NCI-H1105 (cell line): ENCODE measurements at regions not wholly inside any gene's neighbourhood (a gene's known extent, or its start where the extent isn't known, plus 50 kb on each side); places are given as distances from the start of the nearest gene placed in this dataset.
"Not testable (repeated sequence)": the region's sequence is repeated elsewhere in the genome, so short reads cannot be mapped to it uniquely, and the experiment has no call there.

Experiments used
- DNase-seq: peaks from one replicate; lab custom pipeline; 2025; lab: John Stamatoyannopoulos, UW

DNA sequence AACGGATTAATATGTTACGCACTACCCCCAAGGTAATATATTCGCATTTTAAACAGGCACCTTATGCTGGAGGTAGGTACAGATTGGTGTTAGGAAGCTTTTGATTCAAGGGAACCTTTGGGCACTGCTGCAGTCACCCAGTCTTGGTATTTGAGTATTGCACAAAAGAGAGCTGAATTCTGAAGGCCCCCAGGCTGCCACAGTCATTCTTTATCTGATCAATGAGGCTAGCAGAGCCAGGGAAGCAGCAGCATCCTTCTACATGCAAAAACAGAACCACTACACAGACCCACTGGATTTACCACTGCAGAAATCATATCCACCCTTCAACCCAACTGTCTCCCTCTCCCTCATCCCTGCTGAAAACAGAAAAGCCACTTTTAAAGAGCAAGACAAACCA is 121.2 kb upstream of the GRIN3A start:
- DNase-seq: no peak

DNA sequence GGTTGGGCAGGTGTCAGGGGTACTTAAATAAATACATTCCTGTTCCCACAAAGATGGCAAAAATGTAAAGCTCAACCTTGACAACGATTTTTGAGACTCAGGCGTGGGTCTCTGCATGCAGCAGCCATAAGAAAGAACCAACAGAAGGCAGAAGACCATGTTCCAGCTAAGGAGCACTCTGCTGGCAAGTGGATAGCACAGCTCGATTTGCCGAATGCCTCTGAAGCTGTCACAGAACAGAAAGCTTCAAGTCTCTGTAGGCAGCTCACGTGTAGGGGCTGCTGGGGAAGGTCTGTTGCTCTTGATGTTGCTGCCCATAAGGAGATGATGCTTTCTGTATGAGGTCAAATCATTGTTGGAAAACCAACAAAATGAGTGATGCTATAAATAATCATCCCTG is 119.6 kb upstream of the GRIN3A start:
- no peak for DNase-seq

DNA sequence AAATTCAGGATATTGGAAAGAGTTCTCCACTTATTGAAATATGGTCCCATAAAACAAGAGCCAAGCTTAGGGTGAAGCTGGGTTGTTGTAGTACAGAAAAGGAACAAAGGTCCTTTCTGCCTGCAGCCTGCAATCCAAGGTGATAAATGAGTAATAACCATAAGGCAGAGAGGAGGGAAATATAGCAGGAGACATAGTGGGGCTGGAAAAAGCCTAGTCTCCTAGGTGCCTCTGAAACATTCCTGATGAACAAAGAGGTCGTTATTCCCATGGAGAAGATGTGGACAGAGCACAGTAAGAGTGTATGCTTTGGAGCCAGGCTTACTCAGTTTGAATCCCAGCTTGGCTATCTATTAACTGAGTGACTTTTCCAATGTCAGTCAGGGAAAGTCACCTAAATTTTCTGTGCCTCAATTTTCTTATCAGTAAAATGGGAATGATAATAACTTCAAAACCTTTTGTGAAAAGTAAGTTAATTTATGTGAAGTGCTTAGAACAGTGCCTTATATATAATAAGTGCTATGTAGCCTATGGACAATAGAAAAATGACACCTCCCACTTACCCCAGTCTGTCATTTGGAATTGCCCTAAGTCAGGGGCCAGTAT is 110.8 kb upstream of the GRIN3A start:
- DNase-seq: no peak

DNA sequence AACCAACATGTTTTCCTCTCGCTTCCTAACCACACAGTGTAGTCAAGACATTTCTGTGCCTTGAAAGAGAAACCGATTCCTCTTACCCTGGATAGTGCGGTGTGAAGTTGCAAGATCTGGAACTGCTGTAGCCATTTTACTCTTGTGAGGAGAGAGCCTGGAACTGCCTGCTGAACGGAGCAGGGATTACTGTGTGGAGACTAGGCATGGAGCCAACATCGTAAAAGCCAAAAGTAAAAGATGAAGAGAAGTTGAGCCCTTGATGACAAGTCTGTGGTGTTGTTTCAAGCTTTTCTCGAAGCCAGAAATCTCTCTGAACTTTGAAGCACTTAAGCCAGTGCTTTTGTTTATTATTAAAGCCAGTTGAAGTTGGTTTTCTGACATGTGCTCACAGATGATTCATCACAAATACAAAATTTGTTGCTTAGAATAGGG is 110.1 kb upstream of the GRIN3A start:
- DNase-seq: peak; percentile 26

DNA sequence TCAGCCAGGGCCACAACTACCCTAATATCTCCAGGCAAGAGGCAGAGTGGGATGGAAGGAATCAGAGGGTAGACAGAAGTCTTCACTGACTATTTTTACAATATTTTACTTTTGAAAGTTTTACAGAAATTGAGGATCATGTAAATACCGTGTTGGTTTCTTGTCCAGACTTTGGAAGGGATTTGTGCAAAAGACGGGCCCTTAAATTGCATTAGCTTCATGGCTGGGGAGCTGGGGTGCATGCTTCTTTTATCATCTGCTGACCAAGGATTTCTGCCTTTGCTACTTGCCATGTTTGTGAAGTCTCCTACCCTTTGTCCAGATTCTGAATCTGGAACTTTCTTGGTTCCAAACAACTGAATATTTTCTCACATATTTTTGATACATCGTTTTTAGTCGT is 107.7 kb upstream of the GRIN3A start:
- no peak for DNase-seq

DNA sequence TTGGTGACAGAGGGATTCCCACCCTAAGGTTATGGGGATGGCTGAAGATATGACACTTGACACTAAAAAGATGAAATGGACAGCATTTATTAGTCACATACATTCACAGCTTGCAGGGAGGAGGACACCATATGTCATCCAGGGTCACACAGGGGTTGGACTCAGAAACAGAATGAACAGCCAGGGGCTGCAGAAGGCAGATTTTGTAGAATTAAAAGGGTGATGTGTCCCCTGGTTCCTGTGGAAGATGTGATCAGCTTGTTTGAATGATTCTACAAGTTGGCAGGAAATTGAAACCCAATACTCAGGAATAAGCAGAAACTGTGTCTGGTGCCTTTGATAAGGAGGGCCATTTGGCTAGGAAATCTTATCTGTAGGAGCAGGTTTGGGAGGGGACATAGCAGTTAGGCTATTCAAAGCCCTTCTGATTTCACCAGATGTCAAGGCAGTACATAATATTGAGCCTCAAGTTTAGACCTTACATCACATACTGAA is 102.3 kb upstream of the GRIN3A start:
- DNase-seq: no peak

DNA sequence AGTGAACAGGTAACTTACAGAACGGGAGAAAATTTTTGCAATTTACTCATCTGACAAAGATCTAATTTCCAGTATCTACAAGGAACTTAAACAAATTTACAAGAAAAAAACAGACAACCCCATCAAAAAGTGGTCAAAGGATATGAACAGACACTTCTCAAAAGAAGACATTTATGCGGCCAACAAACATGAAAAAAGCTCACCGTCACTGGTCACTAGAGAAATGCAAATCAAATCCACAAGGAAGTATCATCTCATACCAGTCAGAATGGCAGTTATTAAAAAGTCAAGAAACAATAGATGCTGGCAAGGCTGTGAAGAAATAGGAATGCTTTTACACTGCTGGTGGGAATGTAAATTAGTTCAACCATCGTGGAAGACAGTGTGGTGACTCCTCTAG is 100.5 kb upstream of the GRIN3A start:
- not testable (repeated sequence) for DNase-seq

DNA sequence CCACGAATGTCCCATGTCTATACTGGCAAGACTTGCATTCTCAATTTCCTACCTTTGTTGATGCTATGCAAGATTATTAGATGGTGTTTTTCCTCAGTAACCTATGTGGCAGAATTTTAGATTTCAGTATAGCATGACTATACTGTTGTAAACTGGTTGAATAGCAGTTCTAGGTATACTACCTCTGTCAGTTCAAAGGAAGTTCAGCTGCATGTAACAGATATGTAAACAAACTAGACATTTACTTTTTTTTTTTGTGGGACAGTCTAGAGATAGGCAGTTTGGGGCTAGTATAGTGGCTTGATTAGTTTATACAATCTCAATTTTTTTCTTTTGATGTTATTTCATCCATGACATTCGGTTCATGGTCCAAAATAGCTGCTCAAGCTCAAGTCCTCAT is 97.6 kb upstream of the GRIN3A start:
- DNase-seq: no peak

DNA sequence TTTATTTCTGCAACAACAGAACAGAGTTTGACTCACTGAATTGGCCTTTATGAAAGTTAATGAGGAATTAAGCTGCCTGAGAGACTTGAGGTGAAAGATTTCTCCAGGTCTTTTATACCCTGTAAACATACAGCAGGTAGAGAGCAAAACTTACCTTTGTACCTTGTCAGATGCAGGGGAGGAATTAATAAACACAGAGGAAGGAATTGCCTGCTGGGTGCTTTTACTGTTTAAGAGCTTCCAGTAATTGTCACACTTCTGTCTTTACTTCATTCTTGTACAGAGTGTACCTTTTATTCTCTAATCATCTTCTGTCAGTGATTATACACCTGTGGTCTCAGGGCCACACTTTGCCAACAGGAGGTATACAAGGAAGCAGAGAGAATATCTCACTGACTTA is 94.0 kb upstream of the GRIN3A start:
- DNase-seq: no peak

DNA sequence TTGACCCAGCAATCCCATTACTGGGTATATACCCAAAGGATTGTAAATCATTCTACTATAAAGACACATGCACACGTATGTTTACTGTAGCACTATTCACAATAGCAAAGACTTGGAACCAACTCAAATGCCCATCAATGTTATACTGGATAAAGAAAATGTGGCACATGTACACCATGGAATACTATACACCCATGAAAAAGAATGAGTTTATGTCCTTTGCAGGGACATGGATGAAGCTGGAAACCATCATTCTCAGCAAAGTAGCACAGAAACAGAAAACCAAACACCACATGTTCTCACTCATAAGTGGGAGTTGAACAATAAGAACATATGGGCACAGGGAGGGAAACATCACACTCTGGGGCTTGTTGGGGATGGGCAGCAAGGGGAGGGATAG is 83.0 kb upstream of the GRIN3A start:
- not testable (repeated sequence) for DNase-seq

DNA sequence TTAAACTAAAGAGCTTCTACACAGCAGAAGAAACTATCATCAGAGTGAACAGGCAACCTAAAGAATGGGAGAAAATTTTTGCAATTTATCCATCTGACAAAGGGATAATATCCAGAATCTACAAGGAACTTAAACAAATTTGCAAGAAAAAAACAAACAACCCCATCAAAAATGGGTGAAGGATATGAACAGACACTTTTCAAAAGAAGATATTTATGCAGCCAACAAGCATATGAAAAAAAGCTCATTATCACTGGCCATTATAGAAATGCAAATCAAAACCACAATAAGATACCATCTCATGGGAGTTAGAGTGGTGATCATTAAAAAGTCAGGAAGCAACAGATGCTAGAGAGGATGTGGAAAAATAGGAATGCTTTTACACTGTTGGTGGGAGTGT is 82.5 kb upstream of the GRIN3A start:
- not testable (repeated sequence) for DNase-seq

DNA sequence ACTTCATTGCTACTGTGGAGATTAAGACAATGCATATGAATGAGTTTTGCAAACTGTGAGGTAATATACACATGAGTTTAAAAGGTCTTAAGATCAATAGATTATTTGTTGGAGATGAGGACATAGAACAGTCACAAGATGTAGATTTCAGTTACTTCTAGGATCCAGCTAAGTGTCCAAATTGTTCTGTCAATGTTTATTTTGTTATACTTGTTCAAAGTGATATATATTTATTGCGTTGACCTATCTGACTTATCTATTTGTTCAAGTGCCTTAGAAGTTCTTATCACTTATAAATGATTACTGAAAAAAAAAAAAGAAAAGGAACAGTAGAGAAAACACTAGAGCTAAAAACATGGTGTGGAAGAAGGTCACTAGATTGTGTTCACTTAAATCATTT is 75.6 kb upstream of the GRIN3A start:
- no peak for DNase-seq

DNA sequence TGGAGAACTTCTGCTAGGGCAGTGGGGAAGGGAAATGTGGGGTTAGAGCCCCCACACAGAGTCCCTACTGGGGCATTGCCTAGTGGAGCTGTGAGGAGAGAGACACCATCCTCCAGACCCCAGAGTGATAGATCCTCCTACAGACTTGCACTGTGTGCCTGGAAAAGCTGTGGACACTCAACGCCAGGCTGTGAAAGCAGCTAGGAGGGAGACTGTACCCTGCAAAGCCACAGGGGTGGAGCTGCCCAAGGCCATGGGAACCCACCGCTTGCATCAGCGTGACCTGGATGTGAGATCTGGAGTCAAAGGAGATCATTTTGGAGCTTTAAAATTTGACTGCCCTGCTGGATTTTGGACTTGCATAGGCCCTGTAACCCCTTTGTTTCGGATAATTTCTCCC is 69.4 kb upstream of the GRIN3A start:
- DNase-seq: not testable (repeated sequence)

DNA sequence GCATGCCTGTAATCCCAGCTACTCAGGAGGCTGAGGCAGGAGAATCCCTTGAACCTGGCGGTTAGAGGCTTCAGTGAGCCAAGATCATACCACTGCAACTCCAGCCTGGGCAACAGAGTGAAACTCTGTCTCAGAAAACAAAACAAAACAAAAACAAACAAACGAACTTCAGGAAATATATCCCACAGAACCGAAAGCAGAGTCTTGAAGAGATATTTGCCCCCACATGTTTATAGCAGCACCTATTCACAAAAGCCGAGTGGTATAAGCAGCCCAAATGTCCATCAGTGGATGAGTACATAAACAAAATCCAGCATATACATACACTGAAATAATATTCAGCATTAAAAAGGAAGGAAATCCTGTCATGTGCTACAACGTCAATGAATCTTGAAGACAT is 57.6 kb upstream of the GRIN3A start:
- no peak for DNase-seq

DNA sequence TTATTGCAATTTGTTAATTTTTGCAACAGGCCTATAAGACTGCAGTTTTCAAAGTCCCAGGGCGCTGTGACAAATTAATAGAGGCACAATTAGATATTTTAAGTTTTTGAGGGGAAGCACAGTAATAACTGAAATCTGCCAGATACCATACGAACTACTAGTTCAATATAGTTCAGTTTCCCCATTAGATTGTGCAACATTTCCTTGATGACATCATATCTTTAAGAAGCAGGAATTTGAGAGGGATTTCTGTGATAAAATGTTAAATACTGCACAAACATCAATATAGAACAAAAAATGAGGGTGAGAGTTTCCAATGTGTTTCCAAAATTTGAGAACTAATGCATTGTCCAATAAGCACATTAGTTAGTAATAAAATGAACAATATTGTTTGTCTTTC is 56.7 kb upstream of the GRIN3A start:
- DNase-seq: no peak

DNA sequence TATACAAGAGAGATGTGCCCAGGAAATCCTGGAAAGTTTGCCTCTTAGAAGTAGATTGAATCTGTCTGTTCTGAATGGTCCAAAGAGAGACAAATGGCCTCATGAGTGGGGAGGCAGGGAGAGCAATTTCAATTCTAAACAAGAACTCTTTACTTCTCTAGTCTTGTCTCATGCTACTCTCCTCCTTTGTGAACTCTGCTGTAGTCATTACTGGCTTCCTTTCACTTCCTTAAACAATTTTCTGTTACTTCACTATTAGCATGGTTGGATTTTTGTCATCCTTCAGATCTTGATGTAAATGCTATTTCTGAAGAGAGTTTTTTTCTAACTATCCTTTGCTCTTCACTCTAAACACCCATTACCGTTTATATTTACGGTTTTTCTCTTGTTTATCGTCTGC is 54.0 kb upstream of the GRIN3A start:
- no peak for DNase-seq

DNA sequence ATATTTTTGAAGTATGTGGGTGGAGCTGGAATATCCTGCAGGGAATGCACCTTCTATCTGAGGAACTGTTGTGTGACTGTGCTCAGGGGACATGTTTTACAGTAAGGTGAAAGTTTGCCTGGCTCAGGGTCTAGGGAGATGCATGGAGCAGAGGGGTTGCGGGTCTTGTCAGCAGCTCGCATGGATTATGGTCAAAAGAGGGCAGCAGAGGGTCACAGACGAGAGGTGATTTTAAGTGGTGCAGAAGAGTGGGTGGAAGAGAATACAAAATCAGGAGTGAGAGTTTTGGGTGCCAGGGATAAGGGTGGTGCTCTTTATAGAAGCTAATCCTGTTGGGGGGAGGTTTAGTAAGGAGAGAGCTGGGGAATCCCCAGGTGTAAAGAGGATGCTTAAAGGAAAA is 53.5 kb upstream of the GRIN3A start:
- DNase-seq: peak; percentile 12

DNA sequence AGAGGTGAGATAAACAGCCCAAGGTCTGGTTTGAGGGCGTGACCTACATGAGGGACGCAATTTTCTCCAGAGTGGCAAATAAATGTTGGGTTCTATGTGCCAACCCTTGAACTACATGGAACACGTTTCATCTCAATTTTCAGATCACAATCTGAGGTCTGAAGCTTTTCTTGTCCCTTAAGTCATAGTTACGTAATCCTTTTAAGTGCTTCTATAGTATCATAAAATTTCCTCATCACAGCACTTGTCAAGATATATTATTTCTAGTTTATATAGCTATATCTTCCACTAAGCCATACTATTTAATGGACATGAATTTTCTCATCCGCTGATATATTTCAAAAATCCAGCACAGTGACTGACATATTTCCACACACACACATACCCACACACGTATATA is 53.1 kb upstream of the GRIN3A start:
- no peak for DNase-seq
